AG10803 (cell line): ENCODE measurements at regions not wholly inside any gene's neighbourhood (a gene's known extent, or its start where the extent isn't known, plus 50 kb on each side); places are given as distances from the start of the nearest gene placed in this dataset.

Experiments used
- DNase-seq: peaks from one replicate; pipeline ENCODE4 v3.0.0; 2010; ENCODE audit warnings: low read depth
- H3K4me3 ChIP-seq: 2 replicates; pipeline ENCODE4 v1.5.1; 2011; ENCODE audit warnings: mild to moderate bottlenecking, low read length, control low read depth
- TF ChIP-seq, protein P1 (sequence below): conservative IDR thresholded peaks from 2 replicates; pipeline ENCODE4 v1.5.1; 2011; ENCODE audit warnings: mild to moderate bottlenecking, low read length, control low read depth, inconsistent platforms

DNA sequence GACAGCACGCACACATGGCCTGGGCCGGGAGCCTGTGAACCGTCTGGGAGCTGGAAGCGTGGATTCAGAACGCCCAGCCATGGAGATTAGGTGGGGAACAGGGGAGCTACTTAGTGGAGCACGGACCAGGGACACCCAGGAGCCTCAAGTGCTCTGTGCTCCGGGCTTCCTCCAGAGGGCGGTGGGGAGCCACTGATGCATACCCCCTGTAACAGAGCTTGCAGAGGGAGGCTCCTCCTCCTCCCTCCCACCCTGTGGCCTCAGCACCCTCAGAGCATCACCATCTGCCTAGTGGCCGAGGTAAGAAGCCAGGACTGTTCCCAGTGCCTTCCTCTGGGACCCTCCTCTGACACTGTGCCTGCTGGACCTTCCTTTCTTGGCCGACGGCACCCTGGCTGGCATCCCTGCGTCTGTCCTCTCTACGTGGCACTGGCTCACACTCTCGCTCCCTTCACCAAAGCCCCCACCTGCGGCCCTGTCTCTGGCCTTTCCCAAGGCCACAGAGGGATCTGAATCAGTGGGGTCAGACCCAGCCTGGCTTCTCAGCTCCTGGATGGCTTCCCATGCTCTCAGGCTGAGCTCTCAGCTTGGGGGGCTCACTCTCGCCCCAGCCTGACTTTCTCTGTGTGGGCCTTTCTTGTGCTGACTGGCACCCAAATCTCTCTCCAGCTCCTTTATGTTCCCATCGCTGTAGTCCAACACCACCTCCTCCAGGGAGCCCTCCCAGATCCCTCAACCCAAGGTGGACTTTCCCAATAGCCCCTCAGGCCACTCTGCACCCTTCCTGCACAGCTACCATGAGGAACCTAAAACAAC is 780.9 kb downstream of the BRD1 start:
- no peak overlapping the region for H3K4me3 ChIP-seq
- TF ChIP-seq, protein P1, sequence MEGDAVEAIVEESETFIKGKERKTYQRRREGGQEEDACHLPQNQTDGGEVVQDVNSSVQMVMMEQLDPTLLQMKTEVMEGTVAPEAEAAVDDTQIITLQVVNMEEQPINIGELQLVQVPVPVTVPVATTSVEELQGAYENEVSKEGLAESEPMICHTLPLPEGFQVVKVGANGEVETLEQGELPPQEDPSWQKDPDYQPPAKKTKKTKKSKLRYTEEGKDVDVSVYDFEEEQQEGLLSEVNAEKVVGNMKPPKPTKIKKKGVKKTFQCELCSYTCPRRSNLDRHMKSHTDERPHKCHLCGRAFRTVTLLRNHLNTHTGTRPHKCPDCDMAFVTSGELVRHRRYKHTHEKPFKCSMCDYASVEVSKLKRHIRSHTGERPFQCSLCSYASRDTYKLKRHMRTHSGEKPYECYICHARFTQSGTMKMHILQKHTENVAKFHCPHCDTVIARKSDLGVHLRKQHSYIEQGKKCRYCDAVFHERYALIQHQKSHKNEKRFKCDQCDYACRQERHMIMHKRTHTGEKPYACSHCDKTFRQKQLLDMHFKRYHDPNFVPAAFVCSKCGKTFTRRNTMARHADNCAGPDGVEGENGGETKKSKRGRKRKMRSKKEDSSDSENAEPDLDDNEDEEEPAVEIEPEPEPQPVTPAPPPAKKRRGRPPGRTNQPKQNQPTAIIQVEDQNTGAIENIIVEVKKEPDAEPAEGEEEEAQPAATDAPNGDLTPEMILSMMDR = no peak
- DNase-seq = no peak

DNA sequence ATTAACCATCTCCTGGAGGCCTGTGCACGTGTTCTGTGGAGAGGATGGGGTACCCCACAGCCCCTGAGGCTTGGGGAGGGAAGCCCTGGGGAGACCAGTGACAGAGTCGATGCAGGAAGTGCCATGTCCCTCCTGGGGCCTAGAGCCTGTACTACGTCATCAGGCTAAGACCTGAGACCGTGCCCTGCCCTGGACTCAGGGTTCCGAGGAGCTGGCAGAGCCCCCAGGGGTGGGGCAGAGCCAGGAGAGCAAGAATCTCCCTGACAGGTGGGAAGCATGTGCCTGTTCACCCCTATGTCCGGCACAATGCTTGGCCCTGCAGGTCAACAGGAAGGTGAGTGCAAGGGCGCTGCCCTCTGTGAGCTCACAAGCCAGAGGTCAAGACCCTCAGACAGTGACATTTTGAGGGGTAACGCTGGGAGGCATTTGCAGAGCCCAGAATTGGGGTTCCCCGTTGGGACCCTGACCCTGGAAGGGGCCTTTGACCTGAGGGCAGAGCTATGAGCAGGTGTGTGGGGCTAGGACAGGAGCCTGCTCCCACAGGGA is 781.6 kb downstream of the BRD1 start:
- no peak for DNase-seq
- TF ChIP-seq, protein P1 = no peak
- no peak overlapping the region for H3K4me3 ChIP-seq

DNA sequence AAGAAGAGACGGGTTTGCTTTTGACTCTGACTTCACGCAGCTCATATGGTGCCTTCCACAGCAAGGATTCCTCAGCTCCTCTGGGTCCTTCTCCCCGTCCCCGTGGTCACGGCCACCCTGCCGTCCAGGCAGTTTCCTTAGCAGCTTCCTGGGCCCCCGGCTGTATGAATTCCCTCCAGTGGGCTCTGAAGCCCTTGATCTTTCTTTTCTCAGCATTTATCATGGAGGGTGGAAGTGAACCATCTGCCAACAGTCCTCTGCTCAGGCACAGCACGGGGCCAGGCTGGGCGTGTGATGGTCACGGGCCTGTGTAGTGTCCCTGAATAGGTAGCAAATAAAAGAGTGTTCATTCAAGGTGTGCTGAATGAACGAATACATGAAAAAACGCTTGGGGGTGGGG is 782.4 kb downstream of the BRD1 start:
- DNase-seq = no peak
- H3K4me3 ChIP-seq = no peak overlapping the region
- TF ChIP-seq, protein P1 = no peak

DNA sequence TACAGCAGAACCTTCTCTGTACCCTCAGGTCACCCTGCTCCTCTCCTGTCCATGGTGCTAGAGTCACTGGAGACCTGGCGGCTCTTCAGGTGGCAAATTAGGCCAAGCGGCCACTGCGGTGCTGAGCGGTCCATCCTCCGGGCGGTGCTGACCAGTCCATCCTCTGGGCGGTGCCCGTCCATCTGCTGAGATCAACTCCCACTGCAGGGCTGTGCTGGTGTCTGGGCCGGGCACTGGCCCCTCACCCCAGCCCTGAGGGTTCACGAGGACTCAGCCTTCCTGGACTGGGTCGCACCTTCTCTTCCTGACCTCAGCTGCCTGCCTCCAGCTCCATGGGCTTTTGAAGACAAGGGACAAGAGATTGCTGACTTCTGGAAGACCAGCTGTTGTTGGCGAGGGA is 782.9 kb downstream of the BRD1 start:
- no peak for DNase-seq
- TF ChIP-seq, protein P1 = no peak
- H3K4me3 ChIP-seq = no peak overlapping the region

DNA sequence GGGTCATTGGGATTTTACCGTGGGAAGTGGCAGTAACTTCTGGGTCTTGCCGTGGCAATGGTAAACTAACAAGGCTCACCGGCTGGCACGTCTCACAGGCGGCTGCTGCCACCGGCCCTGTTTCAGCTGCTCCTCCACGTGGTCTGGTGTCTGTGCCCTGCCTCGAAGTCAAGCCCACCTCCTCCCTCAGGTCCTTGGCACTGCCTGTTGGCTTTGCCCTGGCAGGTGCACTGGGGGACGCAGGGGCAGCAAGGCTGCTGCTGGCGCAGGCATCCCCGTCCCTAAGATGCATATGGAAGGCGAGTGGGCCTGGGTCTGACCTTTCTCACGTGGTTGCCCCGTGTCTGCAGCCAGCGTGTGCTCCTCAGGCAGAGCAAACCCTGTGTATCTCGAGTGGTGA is 783.6 kb downstream of the BRD1 start:
- no peak overlapping the region for H3K4me3 ChIP-seq
- DNase-seq = no peak
- TF ChIP-seq, protein P1 = no peak

DNA sequence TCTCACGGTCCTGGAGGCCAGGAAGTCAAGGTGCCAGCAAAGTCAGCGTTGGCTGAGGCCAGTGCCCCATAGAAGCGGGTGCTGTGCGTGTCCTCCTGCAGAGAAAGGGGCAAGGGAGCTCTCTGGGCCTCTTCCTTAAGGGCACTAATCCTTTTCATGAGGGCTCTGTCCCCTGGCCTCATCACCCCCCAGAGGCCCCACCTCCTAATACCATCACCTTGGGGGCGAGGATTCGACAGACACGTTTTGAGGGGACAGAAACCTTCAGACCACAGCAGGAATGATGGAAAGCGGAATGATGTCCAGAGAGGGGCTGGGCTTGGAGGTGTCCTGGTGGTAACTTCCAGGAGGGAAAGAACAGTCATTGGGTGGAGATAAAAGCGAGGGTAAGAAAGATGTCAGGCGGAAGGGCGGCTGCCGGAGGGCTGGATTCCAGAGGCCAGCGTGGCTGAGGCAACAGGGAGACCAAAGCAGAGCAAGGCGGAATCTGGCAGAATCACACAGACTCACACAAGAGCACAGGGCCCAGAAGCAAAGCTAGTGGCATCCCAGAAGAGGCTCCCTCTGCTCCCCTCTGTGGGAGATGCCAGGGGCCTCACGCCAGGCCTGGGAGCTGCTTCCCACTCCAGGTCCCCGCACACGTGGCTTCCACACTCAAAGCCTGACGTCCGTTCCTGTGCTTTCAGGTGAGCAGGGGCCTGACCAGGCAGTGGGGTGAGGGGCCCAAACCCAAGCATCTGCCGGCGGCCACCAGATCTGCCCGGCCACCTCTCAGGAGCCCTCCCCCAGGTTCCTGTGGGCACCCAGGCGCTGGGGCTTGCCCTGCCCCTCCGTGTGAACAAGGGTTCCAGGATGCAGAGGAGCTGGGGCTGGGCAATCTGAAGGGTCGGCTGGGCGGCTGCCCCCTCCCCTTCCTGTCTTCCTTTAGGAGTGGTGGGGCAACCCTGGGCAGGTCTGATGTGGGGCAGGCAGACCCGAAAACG is 784.5 kb downstream of the BRD1 start:
- TF ChIP-seq, protein P1 = no peak
- no peak overlapping the region for H3K4me3 ChIP-seq
- no peak for DNase-seq
